ENCODE measurements at regions not wholly inside any gene's neighbourhood (a gene's known extent, or its start where the extent isn't known, plus 50 kb on each side); places are given as distances from the start of the nearest gene placed in this dataset.
"Not testable (repeated sequence)": the region's sequence is repeated elsewhere in the genome, so short reads cannot be mapped to it uniquely, and the experiment has no call there.

DNA sequence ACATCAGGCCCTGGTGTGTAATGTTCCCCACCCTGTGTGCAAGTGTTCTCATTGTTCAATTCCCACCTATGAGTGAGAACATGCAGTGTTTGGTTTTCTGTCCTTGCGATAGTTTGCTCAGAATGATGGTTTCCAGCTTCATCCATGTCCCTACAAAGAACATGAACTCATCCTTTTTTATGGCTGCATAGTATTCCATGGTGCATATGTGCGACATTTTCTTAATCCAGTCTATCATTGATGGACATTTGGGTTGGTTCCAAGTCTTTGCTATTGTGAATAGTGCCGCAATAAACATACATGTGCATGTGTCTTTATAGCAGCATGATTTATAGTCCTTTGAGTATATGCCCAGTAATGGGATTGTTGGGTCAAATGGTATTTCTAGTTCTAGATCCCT lies 60.5 kb upstream of the PSME4 start:
- DNase-seq, result not testable (repeated sequence)

DNA sequence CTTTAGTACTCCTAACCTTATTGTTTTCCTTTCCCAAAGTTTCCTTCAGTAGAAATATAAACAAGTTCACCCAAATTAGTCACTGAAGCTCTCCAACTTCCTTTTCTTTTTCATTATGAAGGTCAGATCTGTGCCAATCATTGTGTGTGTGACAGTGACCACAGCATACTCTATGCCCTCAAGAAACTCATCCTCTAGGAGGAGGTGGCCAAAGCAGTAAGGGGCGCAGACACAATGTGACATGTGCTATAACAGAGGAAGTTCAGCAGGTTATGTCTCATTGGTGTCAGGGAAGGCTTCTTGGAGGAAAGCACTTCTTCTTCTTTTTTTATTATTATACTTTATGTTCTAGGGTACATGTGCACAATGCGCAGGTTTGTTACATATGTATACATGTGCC lies 60.0 kb upstream of the PSME4 start:
- DNase-seq, result no peak

- DNase-seq, result no peak
These were observed 59.6 kb upstream of the PSME4 start for GRCh38 chr2:54030396-54030741.

DNA sequence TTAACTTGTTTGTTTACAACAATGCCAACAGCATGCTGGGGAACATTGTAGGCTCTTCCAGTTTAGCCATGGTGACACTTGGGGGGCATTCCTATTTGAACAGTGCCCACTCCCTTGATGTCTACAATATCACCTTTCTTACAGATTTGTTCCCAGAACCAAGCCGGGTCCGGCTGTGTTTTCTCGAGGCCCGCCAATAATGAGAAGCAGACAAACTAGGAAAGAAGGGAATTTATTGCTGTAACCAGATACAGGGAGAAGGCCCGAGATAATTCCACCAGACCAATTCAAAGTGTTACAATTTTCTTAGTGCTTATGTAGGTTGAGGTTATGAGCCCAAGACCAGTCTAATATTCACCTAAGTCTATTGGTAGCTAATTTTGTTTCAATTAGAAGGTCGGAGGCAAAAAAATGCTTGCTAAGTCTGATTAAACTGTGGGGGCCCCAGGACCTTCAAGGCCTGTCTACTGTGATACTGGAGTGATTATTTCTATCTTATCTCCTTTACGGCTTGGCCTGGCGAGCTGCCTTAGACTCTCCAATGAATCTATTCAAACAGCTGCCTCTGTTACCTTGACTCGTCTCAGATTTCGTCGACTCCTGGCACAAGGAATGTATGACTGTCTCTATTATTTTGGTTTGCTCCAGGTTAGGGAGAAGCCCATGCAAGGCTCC lies 59.1 kb upstream of the PSME4 start:
- DNase-seq, result no peak

- not testable (repeated sequence) for DNase-seq
These were observed 54.8 kb upstream of the PSME4 start for GRCh38 chr2:54025463-54026075.

- no peak for DNase-seq
These were observed 53.8 kb upstream of the PSME4 start for GRCh38 chr2:54024576-54024975.

- DNase-seq, result no peak
These were observed 50.9 kb upstream of the PSME4 start for GRCh38 chr2:54021702-54022101.

DNA sequence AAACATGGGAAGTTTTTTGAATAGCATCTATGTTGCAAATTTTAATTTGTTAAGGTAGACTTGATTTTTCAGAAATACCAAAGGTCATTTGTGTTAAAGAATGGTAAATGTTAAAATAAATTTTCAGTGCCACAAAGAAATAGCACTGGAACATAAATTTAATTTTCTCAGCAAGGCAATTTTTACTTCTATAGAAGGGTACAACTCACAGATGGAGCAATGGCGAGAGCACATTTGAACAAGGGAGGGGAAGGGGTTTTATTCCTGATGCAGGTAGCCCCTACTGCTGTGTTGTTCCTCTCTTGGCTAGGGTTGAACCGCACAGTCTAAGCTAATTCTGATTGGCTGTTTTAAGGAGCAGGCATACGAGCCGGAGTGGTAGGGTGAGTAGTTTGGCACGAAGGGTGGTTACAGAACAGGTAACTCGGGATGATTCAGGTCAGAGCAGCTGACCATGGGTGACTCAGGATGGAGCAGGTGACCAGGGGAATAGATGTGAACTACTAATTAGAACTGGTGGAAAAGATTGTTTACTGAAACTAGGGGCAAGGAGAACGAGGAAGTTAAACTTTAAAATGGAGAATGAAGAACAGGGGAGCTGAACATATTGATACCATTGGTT lies 50.1 kb upstream of the PSME4 start:
- DNase-seq, result no peak

All from CD4-positive, alpha-beta T cell treated with Interleukin-6 for 4 hours (primary cell).